ENCODE measurements at regions not wholly inside any gene's neighbourhood (a gene's known extent, or its start where the extent isn't known, plus 50 kb on each side); places are given as distances from the start of the nearest gene placed in this dataset.
A peak's percentile ranks its signal among the peaks of the same experiment; 100 is the strongest.
"Not testable (repeated sequence)": the region's sequence is repeated elsewhere in the genome, so short reads cannot be mapped to it uniquely, and the experiment has no call there.

DNA sequence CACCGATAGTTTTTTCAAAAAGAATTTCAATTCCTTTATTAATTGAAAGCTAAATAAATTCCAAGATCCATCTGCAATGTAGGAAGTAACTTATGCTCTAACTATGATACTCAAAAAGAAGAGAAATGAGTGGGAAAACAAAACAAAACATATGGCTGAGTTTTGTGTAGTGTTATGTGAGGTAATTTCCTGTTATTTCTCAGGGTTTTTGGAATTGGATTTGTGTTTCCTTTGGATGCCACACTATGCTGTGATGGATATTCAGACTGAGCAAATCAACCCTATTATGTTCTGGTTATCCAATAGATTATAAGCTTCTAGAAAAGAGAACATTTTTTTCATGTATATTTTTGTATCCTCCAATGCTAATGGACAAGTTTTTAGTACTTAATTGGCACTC, 73.4 kb upstream of the RAPGEF2 start:
- Histone ChIP-seq H3K4me3 (ENCODE audit: low read depth, low read length) (no peak overlapping the region), H3K27ac (ENCODE audit: extremely low read depth, low read depth, low read length) (no peak overlapping the region), H3K9me3 (ENCODE audit: control insufficient read depth, insufficient read depth, low read depth, low read length) (no peaks in the 10 kb centered on the region), H3K36me3 (ENCODE audit: control insufficient read depth in 2 of 2, insufficient read depth in 1 of 2, low read length in 2 of 2) (no peaks in the 10 kb centered on the region), H3K4me1 (ENCODE audit: control insufficient read depth, insufficient read depth, low read length) (peaks cover 1% of the 10 kb centered on the region; the same call in 1 of the 2 replicates)
- TF ChIP-seq, protein P1, sequence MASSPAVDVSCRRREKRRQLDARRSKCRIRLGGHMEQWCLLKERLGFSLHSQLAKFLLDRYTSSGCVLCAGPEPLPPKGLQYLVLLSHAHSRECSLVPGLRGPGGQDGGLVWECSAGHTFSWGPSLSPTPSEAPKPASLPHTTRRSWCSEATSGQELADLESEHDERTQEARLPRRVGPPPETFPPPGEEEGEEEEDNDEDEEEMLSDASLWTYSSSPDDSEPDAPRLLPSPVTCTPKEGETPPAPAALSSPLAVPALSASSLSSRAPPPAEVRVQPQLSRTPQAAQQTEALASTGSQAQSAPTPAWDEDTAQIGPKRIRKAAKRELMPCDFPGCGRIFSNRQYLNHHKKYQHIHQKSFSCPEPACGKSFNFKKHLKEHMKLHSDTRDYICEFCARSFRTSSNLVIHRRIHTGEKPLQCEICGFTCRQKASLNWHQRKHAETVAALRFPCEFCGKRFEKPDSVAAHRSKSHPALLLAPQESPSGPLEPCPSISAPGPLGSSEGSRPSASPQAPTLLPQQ (tag by site-specific recombination; IDR thresholded peaks at IDR 0.05): no peak
- TF ChIP-seq ZNF473 (tag by site-specific recombination; IDR thresholded peaks at IDR 0.05) (no peak), ZNF791 (tag by site-specific recombination; IDR thresholded peaks at IDR 0.05) (no peak), GLI2 (tag by site-specific recombination; IDR thresholded peaks at IDR 0.05; ENCODE audit: borderline replicate concordance, low read depth) (no peak), ZNF560 (tag by site-specific recombination; IDR thresholded peaks at IDR 0.05; ENCODE audit: borderline replicate concordance) (no peak)
- TF ChIP-seq, protein P2, sequence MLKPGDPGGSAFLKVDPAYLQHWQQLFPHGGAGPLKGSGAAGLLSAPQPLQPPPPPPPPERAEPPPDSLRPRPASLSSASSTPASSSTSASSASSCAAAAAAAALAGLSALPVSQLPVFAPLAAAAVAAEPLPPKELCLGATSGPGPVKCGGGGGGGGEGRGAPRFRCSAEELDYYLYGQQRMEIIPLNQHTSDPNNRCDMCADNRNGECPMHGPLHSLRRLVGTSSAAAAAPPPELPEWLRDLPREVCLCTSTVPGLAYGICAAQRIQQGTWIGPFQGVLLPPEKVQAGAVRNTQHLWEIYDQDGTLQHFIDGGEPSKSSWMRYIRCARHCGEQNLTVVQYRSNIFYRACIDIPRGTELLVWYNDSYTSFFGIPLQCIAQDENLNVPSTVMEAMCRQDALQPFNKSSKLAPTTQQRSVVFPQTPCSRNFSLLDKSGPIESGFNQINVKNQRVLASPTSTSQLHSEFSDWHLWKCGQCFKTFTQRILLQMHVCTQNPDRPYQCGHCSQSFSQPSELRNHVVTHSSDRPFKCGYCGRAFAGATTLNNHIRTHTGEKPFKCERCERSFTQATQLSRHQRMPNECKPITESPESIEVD (tag by site-specific recombination; IDR thresholded peaks at IDR 0.05): no peak
- ChIA-PET POLR2A (no interaction called here), CTCF (interaction anchor here (1.3 kb wide), 1 partner anchor 9 kb away, joined by 3 read pairs; no protein-coding TSS in a partner anchor)

DNA sequence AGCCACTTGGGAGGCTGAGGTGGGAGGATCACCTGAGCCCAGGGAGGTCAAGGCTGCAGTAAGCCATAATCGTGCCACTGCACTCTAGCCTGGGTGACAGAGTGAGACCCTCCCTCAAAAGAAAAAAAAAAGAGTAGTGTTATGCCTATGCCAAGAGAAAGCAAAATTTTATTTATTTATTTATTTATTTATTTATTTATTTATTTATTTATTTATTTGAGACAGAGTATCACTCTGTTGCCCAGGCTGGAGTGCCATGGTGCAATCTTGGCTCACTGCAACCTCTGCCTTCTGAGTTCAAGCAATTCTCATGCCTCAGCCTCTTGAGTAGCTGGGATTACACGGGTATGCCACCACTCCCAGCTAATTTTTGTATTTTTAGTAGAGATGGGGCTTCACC, 72.6 kb upstream of the RAPGEF2 start:
- H3K9me3 ChIP-seq (ENCODE audit: control insufficient read depth, insufficient read depth, low read depth, low read length); H3K4me1 ChIP-seq (ENCODE audit: control insufficient read depth, insufficient read depth, low read length); H3K36me3 ChIP-seq (ENCODE audit: control insufficient read depth in 2 of 2, insufficient read depth in 1 of 2, low read length in 2 of 2); H3K4me3 ChIP-seq (ENCODE audit: low read depth, low read length); CTCF ChIA-PET; H3K27ac ChIP-seq (ENCODE audit: extremely low read depth, low read depth, low read length); POLR2A ChIA-PET: not testable (repeated sequence)
- TF ChIP-seq ZNF433 (tag by site-specific recombination; IDR thresholded peaks at IDR 0.05; ENCODE audit: low read depth): peak; percentile 57; the same call in 1 of the 2 replicates
- peak; percentile 95 for TF ChIP-seq ZNF394 (tag by site-specific recombination; IDR thresholded peaks at IDR 0.05; ENCODE audit: borderline replicate concordance)
- peak; percentile 64; the same call in 1 of the 2 replicates for TF ChIP-seq ZNF560 (tag by site-specific recombination; IDR thresholded peaks at IDR 0.05; ENCODE audit: borderline replicate concordance)
- TF ChIP-seq ZNF654 (tag by site-specific recombination; IDR thresholded peaks at IDR 0.05; ENCODE audit: low read depth): peak; percentile 32; the same call in 1 of the 2 replicates
- peak; percentile 60 for TF ChIP-seq ZBTB8A (tag by site-specific recombination; IDR thresholded peaks at IDR 0.05)
- TF ChIP-seq ZNF19 (tag by site-specific recombination; IDR thresholded peaks at IDR 0.05; ENCODE audit: low read depth): 0 out of 2 replicates have a peak, but pooled peaks have one; percentile 49
- TF ChIP-seq ZNF426 (tag by site-specific recombination; IDR thresholded peaks at IDR 0.05): peak; percentile 80
- TF ChIP-seq, protein P3, sequence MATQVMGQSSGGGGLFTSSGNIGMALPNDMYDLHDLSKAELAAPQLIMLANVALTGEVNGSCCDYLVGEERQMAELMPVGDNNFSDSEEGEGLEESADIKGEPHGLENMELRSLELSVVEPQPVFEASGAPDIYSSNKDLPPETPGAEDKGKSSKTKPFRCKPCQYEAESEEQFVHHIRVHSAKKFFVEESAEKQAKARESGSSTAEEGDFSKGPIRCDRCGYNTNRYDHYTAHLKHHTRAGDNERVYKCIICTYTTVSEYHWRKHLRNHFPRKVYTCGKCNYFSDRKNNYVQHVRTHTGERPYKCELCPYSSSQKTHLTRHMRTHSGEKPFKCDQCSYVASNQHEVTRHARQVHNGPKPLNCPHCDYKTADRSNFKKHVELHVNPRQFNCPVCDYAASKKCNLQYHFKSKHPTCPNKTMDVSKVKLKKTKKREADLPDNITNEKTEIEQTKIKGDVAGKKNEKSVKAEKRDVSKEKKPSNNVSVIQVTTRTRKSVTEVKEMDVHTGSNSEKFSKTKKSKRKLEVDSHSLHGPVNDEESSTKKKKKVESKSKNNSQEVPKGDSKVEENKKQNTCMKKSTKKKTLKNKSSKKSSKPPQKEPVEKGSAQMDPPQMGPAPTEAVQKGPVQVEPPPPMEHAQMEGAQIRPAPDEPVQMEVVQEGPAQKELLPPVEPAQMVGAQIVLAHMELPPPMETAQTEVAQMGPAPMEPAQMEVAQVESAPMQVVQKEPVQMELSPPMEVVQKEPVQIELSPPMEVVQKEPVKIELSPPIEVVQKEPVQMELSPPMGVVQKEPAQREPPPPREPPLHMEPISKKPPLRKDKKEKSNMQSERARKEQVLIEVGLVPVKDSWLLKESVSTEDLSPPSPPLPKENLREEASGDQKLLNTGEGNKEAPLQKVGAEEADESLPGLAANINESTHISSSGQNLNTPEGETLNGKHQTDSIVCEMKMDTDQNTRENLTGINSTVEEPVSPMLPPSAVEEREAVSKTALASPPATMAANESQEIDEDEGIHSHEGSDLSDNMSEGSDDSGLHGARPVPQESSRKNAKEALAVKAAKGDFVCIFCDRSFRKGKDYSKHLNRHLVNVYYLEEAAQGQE (tag by site-specific recombination; IDR thresholded peaks at IDR 0.05): peak; percentile 73
- 0 out of 2 replicates have a peak, but pooled peaks have one; percentile 32 for TF ChIP-seq ZNF664 (tag by site-specific recombination; IDR thresholded peaks at IDR 0.05)
- TF ChIP-seq ZNF510 (tag by site-specific recombination; IDR thresholded peaks at IDR 0.05; ENCODE audit: insufficient replicate concordance): peak; percentile 76
- TF ChIP-seq ZNF138 (tag by site-specific recombination; IDR thresholded peaks at IDR 0.05; ENCODE audit: borderline replicate concordance): 0 out of 2 replicates have a peak, but pooled peaks have one; percentile 15
- TF ChIP-seq, protein P4, sequence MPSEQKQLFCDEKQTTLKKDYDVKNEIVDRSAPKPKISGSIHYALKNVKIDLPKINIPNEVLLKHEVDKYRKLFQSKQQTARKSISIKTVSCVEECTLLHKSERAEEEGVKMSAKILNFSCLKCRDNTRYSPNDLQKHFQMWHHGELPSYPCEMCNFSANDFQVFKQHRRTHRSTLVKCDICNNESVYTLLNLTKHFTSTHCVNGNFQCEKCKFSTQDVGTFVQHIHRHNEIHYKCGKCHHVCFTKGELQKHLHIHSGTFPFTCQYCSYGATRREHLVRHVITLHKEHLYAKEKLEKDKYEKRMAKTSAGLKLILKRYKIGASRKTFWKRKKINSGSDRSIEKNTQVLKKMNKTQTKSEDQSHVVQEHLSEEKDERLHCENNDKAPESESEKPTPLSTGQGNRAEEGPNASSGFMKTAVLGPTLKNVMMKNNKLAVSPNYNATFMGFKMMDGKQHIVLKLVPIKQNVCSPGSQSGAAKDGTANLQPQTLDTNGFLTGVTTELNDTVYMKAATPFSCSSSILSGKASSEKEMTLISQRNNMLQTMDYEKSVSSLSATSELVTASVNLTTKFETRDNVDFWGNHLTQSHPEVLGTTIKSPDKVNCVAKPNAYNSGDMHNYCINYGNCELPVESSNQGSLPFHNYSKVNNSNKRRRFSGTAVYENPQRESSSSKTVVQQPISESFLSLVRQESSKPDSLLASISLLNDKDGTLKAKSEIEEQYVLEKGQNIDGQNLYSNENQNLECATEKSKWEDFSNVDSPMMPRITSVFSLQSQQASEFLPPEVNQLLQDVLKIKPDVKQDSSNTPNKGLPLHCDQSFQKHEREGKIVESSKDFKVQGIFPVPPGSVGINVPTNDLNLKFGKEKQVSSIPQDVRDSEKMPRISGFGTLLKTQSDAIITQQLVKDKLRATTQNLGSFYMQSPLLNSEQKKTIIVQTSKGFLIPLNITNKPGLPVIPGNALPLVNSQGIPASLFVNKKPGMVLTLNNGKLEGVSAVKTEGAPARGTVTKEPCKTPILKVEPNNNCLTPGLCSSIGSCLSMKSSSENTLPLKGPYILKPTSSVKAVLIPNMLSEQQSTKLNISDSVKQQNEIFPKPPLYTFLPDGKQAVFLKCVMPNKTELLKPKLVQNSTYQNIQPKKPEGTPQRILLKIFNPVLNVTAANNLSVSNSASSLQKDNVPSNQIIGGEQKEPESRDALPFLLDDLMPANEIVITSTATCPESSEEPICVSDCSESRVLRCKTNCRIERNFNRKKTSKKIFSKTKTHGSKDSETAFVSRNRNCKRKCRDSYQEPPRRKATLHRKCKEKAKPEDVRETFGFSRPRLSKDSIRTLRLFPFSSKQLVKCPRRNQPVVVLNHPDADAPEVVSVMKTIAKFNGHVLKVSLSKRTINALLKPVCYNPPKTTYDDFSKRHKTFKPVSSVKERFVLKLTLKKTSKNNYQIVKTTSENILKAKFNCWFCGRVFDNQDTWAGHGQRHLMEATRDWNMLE (tag by site-specific recombination; conservative IDR thresholded peaks at IDR 0.05; ENCODE audit: low read depth): peak; percentile 89
- TF ChIP-seq ZNF529 (tag by site-specific recombination; IDR thresholded peaks at IDR 0.05; ENCODE audit: insufficient replicate concordance): peak; percentile 18
- TF ChIP-seq ZNF558 (tag by site-specific recombination; IDR thresholded peaks at IDR 0.05): peak; percentile 81
- TF ChIP-seq ZNF555 (tag by site-specific recombination; conservative IDR thresholded peaks at IDR 0.05): peak; percentile 65
- TF ChIP-seq ZNF202 (tag by site-specific recombination; IDR thresholded peaks at IDR 0.05; ENCODE audit: borderline replicate concordance): 0 out of 2 replicates have a peak, but pooled peaks have one; percentile 84
- 0 out of 2 replicates have a peak, but pooled peaks have one; percentile 55 for TF ChIP-seq ZFP37 (tag by site-specific recombination; IDR thresholded peaks at IDR 0.05)
